H1 (cell line): ENCODE measurements at regions not wholly inside any gene's neighbourhood (a gene's known extent, or its start where the extent isn't known, plus 50 kb on each side); places are given as distances from the start of the nearest gene placed in this dataset.

Experiments
- CTCF ChIA-PET: fragments of 300-600 bp; sonication (Branson Sonifier 250); formaldehyde crosslinking; loops from one replicate; lab custom pipeline; 2021; ENCODE audit not compliant: partially characterized antibody; lab: Charles Lee
- POLR2A ChIA-PET: fragments of 300-600 bp; sonication (Branson Sonifier 250); formaldehyde crosslinking; loops from one replicate; lab custom pipeline; 2021; ENCODE audit warnings: inconsistent platforms; ENCODE audit not compliant: partially characterized antibody; lab: Charles Lee
- DNase-seq, 2 experiments: peaks; one replicate each; pipeline versions ENCODE4 v3.0.0 to v3.0.0-alpha.2; 2010 to 2022; ENCODE audit warnings: low spot score in 2 of 2, low read depth in 1 of 2, mixed read lengths in 1 of 2
- FAIRE-seq: peaks from 2 replicates; lab custom pipeline; 2011; peaks lifted over from hg19 to GRCh38; lab: Jason Lieb, UNC
- H2AFZ ChIP-seq: 2 replicates; pipeline ENCODE4 v1.8.1; 2012; ENCODE audit warnings: low read length, inconsistent platforms
- H2AK5ac ChIP-seq: 2 replicates; pipeline ENCODE4 v1.6.1; 2013; ENCODE audit warnings: low read depth, low read length
- H2BK120ac ChIP-seq: replicated peaks from 2 replicates; pipeline ENCODE3; 2013; ENCODE audit warnings: low read depth, low read length, inconsistent platforms
- H2BK12ac ChIP-seq: 2 replicates; pipeline ENCODE4 v1.6.1; 2013; ENCODE audit warnings: low read depth, low read length
- H2BK15ac ChIP-seq: 2 replicates; pipeline ENCODE4 v1.6.1; 2013; ENCODE audit warnings: low read length
- H2BK20ac ChIP-seq: 2 replicates; pipeline ENCODE4 v1.6.1; 2013; ENCODE audit warnings: low read length
- H2BK5ac ChIP-seq: 2 replicates; pipeline ENCODE4 v1.6.1; 2013; ENCODE audit warnings: low read depth, low read length
- H3K14ac ChIP-seq: 2 replicates; pipeline ENCODE4 v1.6.1; 2013; ENCODE audit warnings: inconsistent platforms; ENCODE audit not compliant: insufficient read length
- H3K18ac ChIP-seq: 2 replicates; pipeline ENCODE4 v1.6.1; 2013; ENCODE audit warnings: low read length; ENCODE audit errors: extremely low read depth
- H3K23ac ChIP-seq: 2 replicates; pipeline ENCODE4 v1.6.1; 2013; ENCODE audit warnings: inconsistent platforms; ENCODE audit not compliant: insufficient read length
- H3K23me2 ChIP-seq: 2 replicates; pipeline ENCODE4 v1.6.1; 2013; ENCODE audit warnings: low read depth, low read length
- H3K27ac ChIP-seq: 2 replicates; pipeline ENCODE4 v1.6.1; 2011; ENCODE audit warnings: low read depth, low read length, inconsistent platforms
- H3K27me3 ChIP-seq, 4 experiments: replicated peaks in 1 of 4; 1 replicate in 1 of 4; 2 replicates in 3 of 4; pipeline versions ENCODE4 v1.6.1 to v1.8.1; 2011 to 2013; ENCODE audit warnings: low read length in 3 of 4, mild to moderate bottlenecking in 3 of 4, inconsistent platforms in 2 of 4, mixed read lengths in 2 of 4, moderate library complexity in 1 of 4; ENCODE audit not compliant: control insufficient read depth in 3 of 4, insufficient read depth in 3 of 4; ENCODE audit errors: extremely low read depth in 1 of 4
- H3K36me3 ChIP-seq, 4 experiments: 2 replicates each; pipeline versions ENCODE4 v1.6.1 to v1.8.1; 2011 to 2013; ENCODE audit warnings: mild to moderate bottlenecking in 4 of 4, low read length in 3 of 4, moderate library complexity in 2 of 4, control low read depth in 1 of 4, inconsistent platforms in 1 of 4; ENCODE audit not compliant: insufficient read depth in 4 of 4, control insufficient read depth in 2 of 4
- H3K4ac ChIP-seq: replicated peaks from 2 replicates; pipeline ENCODE3; 2013; ENCODE audit warnings: low read length, low read depth, mixed read lengths, inconsistent platforms; ENCODE audit not compliant: insufficient read length
- H3K4me1 ChIP-seq, 4 experiments: replicated peaks in 1 of 4; 1 replicate in 1 of 4; 2 replicates in 3 of 4; pipeline versions ENCODE4 v1.6.1 to v1.8.1; 2011 to 2013; ENCODE audit warnings: low read length in 3 of 4, inconsistent platforms in 2 of 4, mixed read lengths in 1 of 4; ENCODE audit not compliant: insufficient read depth in 4 of 4, control insufficient read depth in 3 of 4
- H3K4me2 ChIP-seq, 2 experiments: 2 replicates each; pipeline versions ENCODE4 v1.6.1 to v1.8.1; 2011 to 2013; ENCODE audit warnings: low read depth in 2 of 2, low read length in 2 of 2, control low read depth in 1 of 2, inconsistent platforms in 1 of 2, mild to moderate bottlenecking in 1 of 2; ENCODE audit not compliant: insufficient read depth in 1 of 2
- H3K4me3 ChIP-seq, 4 experiments: fragments of 200-600, 300-600 bp in 1 of 4; sonication (generic), shearing (Covaris generic), sonication (Bioruptor Twin) in 1 of 4; 2 replicates each; pipeline versions ENCODE4 v1.5.1 to v1.8.1; 2011 to 2016; ENCODE audit warnings: low read length in 4 of 4, low read depth in 3 of 4, control low read depth in 2 of 4, inconsistent platforms in 2 of 4, mild to moderate bottlenecking in 2 of 4, mixed read lengths in 1 of 4, moderate library complexity in 1 of 4; ENCODE audit not compliant: insufficient read depth in 2 of 4; ENCODE audit errors: extremely low read depth in 1 of 4
- H3K56ac ChIP-seq: replicated peaks from 2 replicates; pipeline ENCODE3; 2013; ENCODE audit warnings: low read depth, mild to moderate bottlenecking, mixed read lengths, low read length, inconsistent platforms; ENCODE audit not compliant: insufficient read length
- H3K79me1 ChIP-seq: 2 replicates; pipeline ENCODE4 v1.6.1; 2013; ENCODE audit warnings: low read depth, low read length, control low read depth
- H3K79me2 ChIP-seq, 2 experiments: 2 replicates each; pipeline versions ENCODE4 v1.6.1 to v1.8.1; 2012 to 2013; ENCODE audit warnings: low read length in 2 of 2, mild to moderate bottlenecking in 2 of 2, inconsistent platforms in 1 of 2; ENCODE audit not compliant: insufficient read depth in 2 of 2, control insufficient read depth in 1 of 2
- H3K9ac ChIP-seq, 4 experiments: replicated peaks in 1 of 4; 1 replicate in 1 of 4; 2 replicates in 3 of 4; pipeline versions ENCODE4 v1.6.1 to v1.8.1; 2011 to 2013; ENCODE audit warnings: low read depth in 3 of 4, low read length in 3 of 4, control low read depth in 2 of 4, mild to moderate bottlenecking in 2 of 4, moderate library complexity in 2 of 4, inconsistent platforms in 1 of 4; ENCODE audit errors: extremely low read depth in 1 of 4
- H3K9me3 ChIP-seq, 2 experiments: 2 replicates each; pipeline versions ENCODE4 v1.6.1 to v1.8.1; 2012 to 2013; ENCODE audit warnings: mild to moderate bottlenecking in 2 of 2, moderate library complexity in 2 of 2, control low read depth in 1 of 2, inconsistent platforms in 1 of 2, low read depth in 1 of 2, low read length in 1 of 2, mixed read lengths in 1 of 2; ENCODE audit not compliant: insufficient read depth in 2 of 2
- H4K20me1 ChIP-seq, 2 experiments: replicated peaks in 1 of 2; 2 replicates each; pipeline versions ENCODE3 to v1.8.1; 2011 to 2013; ENCODE audit warnings: inconsistent platforms in 2 of 2, low read length in 2 of 2, mild to moderate bottlenecking in 1 of 2; ENCODE audit not compliant: insufficient read depth in 2 of 2, control insufficient read depth in 1 of 2
- H4K5ac ChIP-seq: 2 replicates; pipeline ENCODE4 v1.6.1; 2013; ENCODE audit warnings: low read length, low read depth, mixed read lengths, inconsistent platforms; ENCODE audit not compliant: insufficient read length
- H4K8ac ChIP-seq: 2 replicates; pipeline ENCODE4 v1.8.0; 2013; ENCODE audit warnings: mild to moderate bottlenecking, moderate library complexity, low read length, inconsistent platforms; ENCODE audit not compliant: insufficient read depth; ENCODE audit errors: extremely low read depth
- H4K91ac ChIP-seq: replicated peaks from 2 replicates; pipeline ENCODE3; 2013; ENCODE audit warnings: low read length, mixed read lengths, inconsistent platforms; ENCODE audit not compliant: insufficient read length
- BACH1 ChIP-seq: IDR thresholded peaks from 2 replicates; pipeline ENCODE4 v1.6.1; 2012; ENCODE audit warnings: low read length, improper control_type of control experiment
- HDAC2 ChIP-seq, 2 experiments: fragments of 300-600 bp in 1 of 2; sonication (generic) in 1 of 2; IDR thresholded peaks; 2 replicates each; pipeline ENCODE4 v1.6.1; 2011 to 2012; ENCODE audit warnings: low read depth in 2 of 2, low read length in 2 of 2, mild to moderate bottlenecking in 2 of 2, moderate library complexity in 2 of 2, borderline replicate concordance in 1 of 2, inconsistent platforms in 1 of 2
- JUND ChIP-seq: IDR thresholded peaks from 2 replicates; pipeline ENCODE4 v1.6.1; 2011; ENCODE audit warnings: mild to moderate bottlenecking, improper control_type of control experiment, low read length
- KDM1A ChIP-seq: fragments of 200-600, 300-600 bp; sonication (generic); IDR thresholded peaks from 2 replicates; pipeline ENCODE4 v1.7.1; 2016; ENCODE audit warnings: mild to moderate bottlenecking, low read length, borderline replicate concordance
- NRF1 ChIP-seq: IDR thresholded peaks from 2 replicates; pipeline ENCODE4 v1.6.1; 2011; ENCODE audit warnings: mild to moderate bottlenecking, low read depth, low read length, improper control_type of control experiment
- POU5F1 ChIP-seq: IDR thresholded peaks from 2 replicates; pipeline ENCODE4 v1.6.1; 2011; ENCODE audit warnings: low read depth, mild to moderate bottlenecking, low read length, moderate library complexity
- RAD21 ChIP-seq, 2 experiments: IDR thresholded peaks in 1 of 2; conservative IDR thresholded peaks in 1 of 2; 2 replicates each; pipeline ENCODE4 v1.6.1; 2011; ENCODE audit warnings: low read depth in 2 of 2, low read length in 2 of 2, improper control_type of control experiment in 1 of 2, inconsistent platforms in 1 of 2, mild to moderate bottlenecking in 1 of 2, moderate library complexity in 1 of 2
- SAP30 ChIP-seq: fragments of 300-600 bp; sonication (generic); IDR thresholded peaks from 2 replicates; pipeline ENCODE4 v1.7.1; 2012; ENCODE audit warnings: low read length, moderate library complexity, mild to moderate bottlenecking, inconsistent platforms; ENCODE audit not compliant: insufficient read depth, insufficient replicate concordance
- SIX5 ChIP-seq: IDR thresholded peaks from 2 replicates; pipeline ENCODE4 v1.6.1; 2011; ENCODE audit warnings: mild to moderate bottlenecking, low read depth, low read length
- SRF ChIP-seq: IDR thresholded peaks from 2 replicates; pipeline ENCODE4 v1.6.1; 2011; ENCODE audit warnings: mild to moderate bottlenecking, low read depth, low read length, moderate library complexity
- WGBS, 2 experiments: shearing (Covaris generic) in 1 of 2; methylation state at CpG; one replicate each; pipeline versions ENCODE4 v1.1.6 to v1.1.7; 2013 to 2015; ENCODE audit warnings: low lambda C conversion rate in 2 of 2, mixed read lengths in 2 of 2, inconsistent platforms in 1 of 2, low coverage in 1 of 2, missing lambda C conversion rate in 1 of 2; ENCODE audit not compliant: insufficient replicate concordance in 2 of 2, insufficient coverage in 1 of 2, insufficient read length in 1 of 2; ENCODE audit errors: extremely low coverage in 1 of 2, missing lambda C conversion rate in 1 of 2; 5-methylcytosine and 5-hydroxymethylcytosine counted together
- TF ChIP-seq, protein P1 (sequence below), 3 experiments: IDR thresholded peaks; 1 replicate in 2 of 3; 2 replicates in 1 of 3; pipeline versions ENCODE4 v1.5.1 to v1.6.1; 2011; ENCODE audit warnings: low read length in 3 of 3, mild to moderate bottlenecking in 3 of 3, inconsistent platforms in 2 of 3, low read depth in 1 of 3, moderate library complexity in 1 of 3; ENCODE audit not compliant: insufficient read depth in 1 of 3; ENCODE audit errors: control extremely low read depth in 1 of 3

GRCh38 chr11:105315287-105315686 is 175.7 kb upstream of the CARD18 start:
- Histone ChIP-seq H3K23me2 (no peaks in the 10 kb centered on the region), H3K23ac (no peak overlapping the region), H3K18ac (no peak overlapping the region), H3K9ac (no peak overlapping the region), H2BK20ac (no peak overlapping the region), H4K5ac (no peak overlapping the region), H3K9me3 (no peaks in the 10 kb centered on the region), H3K79me1 (no peaks in the 10 kb centered on the region), H2BK15ac (no peak overlapping the region), H2BK120ac (no peak overlapping the region), H3K4me1 (no peaks in the 10 kb centered on the region), H3K4me2 (no peak overlapping the region), H3K56ac (no peak overlapping the region), H2AK5ac (no peak overlapping the region), H3K27me3 (peaks cover 0 to 1% (median 0%) of the 10 kb centered on the region in 4 experiments; a peak in 1 of 7 replicates), H2BK5ac (no peak overlapping the region), H3K4me3 (no peak overlapping the region), H3K27ac (no peak overlapping the region), H3K14ac (no peak overlapping the region), H3K79me2 (no peaks in the 10 kb centered on the region), H3K4ac (no peak overlapping the region), H2BK12ac (no peak overlapping the region), H2AFZ (peak overlapping the region; percentile 87; the same call in 1 of the 2 replicates), H4K8ac (no peak overlapping the region), H4K20me1 (no peaks in the 10 kb centered on the region), H3K36me3 (no peaks in the 10 kb centered on the region), H4K91ac (no peak overlapping the region)
- FAIRE-seq = no peak
- CTCF ChIA-PET = interaction anchor here (0.7 to 1.8 kb wide), 10 partner anchors 13 to 514 kb away, joined by 3 to 7 read pairs (median 3); no protein-coding TSS in a partner anchor
- WGBS, 2 experiments = 92% methylated on average over 2 of the region's 2 CpGs; no CpG with 5 or more reads in 1 of the 2 experiments
- DNase-seq = no peak
- POLR2A ChIA-PET = no interaction called here
- TF ChIP-seq NRF1 (no peak), SRF (no peak), BACH1 (peak; percentile 18; the same call in 1 of the 2 replicates), JUND (no peak), SAP30 (no peak), POU5F1 (no peak), RAD21 (IDR thresholded peaks at IDR 0.05 in 1 of 2, conservative IDR thresholded peaks at IDR 0.05 in 1 of 2; ENCODE audit: low read depth in 2 of 2, low read length in 2 of 2) (peak; percentile 22 to 49; a peak in 3 of 4 replicates), KDM1A (no peak), HDAC2 (IDR thresholded peaks at IDR 0.05; ENCODE audit: borderline replicate concordance in 1 of 2, low read depth in 2 of 2, low read length in 2 of 2) (no peak), SIX5 (no peak)
- TF ChIP-seq, protein P1, sequence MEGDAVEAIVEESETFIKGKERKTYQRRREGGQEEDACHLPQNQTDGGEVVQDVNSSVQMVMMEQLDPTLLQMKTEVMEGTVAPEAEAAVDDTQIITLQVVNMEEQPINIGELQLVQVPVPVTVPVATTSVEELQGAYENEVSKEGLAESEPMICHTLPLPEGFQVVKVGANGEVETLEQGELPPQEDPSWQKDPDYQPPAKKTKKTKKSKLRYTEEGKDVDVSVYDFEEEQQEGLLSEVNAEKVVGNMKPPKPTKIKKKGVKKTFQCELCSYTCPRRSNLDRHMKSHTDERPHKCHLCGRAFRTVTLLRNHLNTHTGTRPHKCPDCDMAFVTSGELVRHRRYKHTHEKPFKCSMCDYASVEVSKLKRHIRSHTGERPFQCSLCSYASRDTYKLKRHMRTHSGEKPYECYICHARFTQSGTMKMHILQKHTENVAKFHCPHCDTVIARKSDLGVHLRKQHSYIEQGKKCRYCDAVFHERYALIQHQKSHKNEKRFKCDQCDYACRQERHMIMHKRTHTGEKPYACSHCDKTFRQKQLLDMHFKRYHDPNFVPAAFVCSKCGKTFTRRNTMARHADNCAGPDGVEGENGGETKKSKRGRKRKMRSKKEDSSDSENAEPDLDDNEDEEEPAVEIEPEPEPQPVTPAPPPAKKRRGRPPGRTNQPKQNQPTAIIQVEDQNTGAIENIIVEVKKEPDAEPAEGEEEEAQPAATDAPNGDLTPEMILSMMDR (IDR thresholded peaks at IDR 0.05; ENCODE audit: control extremely low read depth in 1 of 3, insufficient read depth in 1 of 3, low read depth in 1 of 3, low read length in 3 of 3) = peak in 2 of 3 experiments; percentile 21 to 25; a peak in 2 of 4 replicates
